HG02678 (cell line): ENCODE measurements at regions not wholly inside any gene's neighbourhood (a gene's known extent, or its start where the extent isn't known, plus 50 kb on each side); places are given as distances from the start of the nearest gene placed in this dataset.
"Not testable (repeated sequence)": the region's sequence is repeated elsewhere in the genome, so short reads cannot be mapped to it uniquely, and the experiment has no call there.

Experiments used
- ATAC-seq: cut with Tn5 transposase; IDR thresholded peaks from one replicate; pipeline ENCODE4 v1.9.1; 2021; ENCODE audit warnings: mild to moderate bottlenecking, moderate library complexity; ENCODE audit not compliant: unreplicated experiment

DNA sequence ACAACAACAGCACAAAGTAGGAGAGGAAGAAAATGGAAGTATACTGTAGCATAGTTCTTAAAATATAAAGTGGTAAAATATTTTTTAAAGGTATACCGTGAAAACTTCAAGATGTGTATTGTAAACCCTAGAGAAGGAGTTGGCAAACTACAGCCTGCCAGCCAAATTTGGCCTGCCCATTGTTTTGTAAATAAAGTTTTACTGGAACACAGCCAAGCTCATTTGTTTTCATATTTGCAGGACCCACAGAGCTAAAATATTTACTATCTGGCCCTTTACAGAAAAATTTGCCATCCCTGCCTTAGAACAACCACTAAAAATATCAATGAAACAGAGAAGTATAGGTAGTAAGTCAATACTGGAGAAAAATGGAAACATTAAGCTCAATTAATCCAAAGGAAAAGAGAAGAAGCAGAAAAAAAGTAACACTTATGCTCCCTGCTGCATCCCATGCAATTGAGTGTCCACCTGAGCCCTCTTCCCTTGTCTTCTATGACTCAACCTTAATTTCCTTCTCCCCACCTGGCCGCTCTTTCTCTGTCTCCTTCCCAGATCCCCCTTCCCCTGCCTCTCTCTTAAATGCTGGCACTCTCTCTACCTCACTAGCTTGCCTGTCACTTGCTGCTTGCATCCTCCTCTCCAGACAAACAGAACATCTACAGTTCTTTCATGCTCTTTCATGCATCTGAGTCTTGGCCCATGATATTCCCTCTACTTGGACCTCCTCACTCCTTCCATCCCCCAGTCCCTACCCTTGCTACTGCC is 50.6 kb upstream of the FER start:
- no peak for ATAC-seq

- no peak for ATAC-seq
These were observed 51.3 kb upstream of the FER start for GRCh38 chr5:108696407-108696806.

GRCh38 chr5:108688485-108688884 is 59.2 kb upstream of the FER start:
- no peak for ATAC-seq

DNA sequence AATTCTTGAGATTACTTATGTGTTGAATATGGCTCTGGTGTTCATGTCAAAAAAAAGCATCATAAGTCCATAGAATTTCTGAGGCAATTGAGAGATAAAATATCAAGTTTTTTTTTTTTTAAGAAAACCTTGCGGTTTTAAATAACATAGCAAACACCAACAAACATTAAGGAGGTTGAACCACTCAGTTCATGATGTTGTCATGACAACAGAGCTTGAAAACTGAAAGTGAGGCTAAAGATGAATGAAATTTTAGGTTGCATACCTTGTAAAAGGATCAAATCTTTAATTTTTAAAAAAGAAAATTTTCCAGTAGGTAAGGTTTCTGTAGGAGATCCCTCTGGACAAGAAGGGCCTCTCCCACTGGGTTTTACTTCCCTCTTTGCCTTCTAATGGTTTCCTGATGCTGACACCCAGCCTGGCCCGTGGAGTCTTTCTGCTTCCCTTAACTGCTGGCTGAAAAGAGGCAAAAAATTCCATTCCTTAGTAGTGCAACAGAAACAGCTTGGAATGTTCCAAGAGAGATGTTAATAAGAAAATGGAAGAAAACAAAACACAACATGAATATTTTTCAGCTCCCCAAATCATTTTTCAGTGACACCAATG is 60.0 kb upstream of the FER start:
- no peak for ATAC-seq

DNA sequence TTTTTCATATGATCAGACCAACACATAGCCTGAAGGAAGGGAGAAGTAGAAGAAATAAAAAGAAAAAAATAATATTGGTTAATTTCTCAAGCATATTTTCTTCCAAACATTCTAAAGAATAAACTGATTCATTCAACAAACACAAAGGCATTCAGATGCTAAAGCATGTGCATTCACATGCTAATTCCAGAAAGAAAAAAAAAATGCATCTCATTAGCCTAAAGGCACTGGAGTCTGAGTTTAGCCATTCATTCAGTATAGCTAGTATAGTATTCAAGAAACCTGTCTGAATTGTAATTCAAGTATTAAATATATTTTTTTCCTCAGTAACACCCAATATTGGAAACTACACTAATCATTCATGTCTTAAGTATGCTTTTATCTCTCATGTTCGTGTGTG is 61.0 kb upstream of the FER start:
- ATAC-seq: no peak

GRCh38 chr5:108685448-108686216 is 62.1 kb upstream of the FER start:
- not testable (repeated sequence) for ATAC-seq

- ATAC-seq: peak; percentile 95
These were observed 66.4 kb upstream of the FER start for GRCh38 chr5:108681079-108681921.

DNA sequence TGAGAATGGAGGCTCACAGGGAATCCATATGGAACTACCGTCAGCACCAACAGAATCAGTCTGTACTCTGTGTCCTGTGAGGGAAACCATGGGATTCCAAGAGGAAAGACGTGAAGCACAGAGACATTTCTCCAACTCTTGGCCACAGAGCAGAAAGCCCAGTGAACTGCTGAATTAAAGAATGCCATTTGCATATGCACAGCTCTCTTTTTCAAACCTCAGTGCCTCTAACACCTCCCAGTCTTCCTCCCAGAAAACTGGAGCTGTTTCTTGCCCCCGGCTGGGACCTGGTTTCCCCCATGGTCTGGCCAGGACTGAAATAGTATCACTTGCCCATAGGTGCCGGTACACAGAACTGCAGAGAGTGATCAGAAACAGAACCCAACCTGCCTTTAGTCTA is 69.6 kb upstream of the FER start:
- no peak for ATAC-seq

GRCh38 chr5:108675736-108676135 is 72.0 kb upstream of the FER start:
- no peak for ATAC-seq

DNA sequence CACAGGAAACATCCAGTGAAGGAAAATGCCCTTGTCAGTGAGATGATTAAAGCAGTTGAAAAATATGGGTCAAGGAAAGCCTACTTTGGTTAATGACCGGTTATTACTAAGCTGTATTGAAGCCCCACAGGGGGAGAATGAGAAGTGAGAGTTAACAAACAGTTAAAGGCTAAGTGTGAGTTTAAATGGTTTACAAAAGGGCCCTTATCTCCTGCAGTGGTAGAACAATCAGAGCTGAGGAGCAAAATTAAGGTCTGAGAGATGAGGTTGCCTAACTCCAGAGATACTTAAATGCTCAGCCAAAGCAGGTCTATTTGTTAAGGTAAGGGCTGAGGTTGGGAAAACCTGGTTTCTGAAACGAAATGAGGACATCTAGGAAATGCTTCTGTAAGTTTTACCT is 75.1 kb upstream of the FER start:
- no peak for ATAC-seq

GRCh38 chr5:108670591-108671289 is 77.0 kb upstream of the FER start:
- ATAC-seq: no peak

DNA sequence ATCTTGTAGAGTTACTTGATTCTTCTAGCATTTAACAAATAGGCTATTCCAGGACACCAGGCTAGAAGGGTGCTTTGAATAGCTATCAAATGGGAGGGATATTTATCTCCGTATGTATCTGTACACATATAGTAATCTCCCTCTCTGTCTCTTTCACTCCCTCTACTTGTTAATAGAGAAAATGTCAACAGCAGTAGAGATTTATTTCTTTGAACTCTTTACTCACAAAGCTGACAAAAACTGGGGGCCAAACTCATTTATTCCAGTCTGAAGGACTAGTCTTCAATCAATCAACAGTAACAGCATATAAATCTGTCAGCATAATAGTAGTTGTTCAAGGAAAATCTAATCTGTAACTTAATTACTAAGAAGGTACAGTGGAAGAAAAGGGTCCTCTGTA is 78.2 kb upstream of the FER start:
- ATAC-seq: no peak

- ATAC-seq: no peak
These were observed 86.0 kb upstream of the FER start for GRCh38 chr5:108661590-108662219.

DNA sequence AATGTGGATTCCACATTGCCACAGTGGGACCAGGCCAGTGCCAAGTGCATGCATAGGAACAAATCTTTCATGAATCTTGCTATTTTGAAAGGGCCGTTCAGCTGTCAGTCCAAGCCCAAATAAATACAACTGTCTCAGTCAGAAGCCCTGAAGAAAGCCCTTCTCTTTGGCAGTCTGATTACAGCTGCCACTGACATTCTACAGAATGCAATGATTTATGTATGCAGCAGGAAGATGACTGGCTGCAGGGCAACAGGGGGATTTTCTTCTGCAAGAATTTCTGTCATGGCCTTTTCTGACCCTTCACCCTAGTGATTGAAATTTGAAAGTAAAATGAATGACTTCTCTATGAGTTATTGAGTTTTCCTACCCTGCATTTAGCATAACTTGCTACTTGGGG is 86.7 kb upstream of the FER start:
- ATAC-seq: no peak

DNA sequence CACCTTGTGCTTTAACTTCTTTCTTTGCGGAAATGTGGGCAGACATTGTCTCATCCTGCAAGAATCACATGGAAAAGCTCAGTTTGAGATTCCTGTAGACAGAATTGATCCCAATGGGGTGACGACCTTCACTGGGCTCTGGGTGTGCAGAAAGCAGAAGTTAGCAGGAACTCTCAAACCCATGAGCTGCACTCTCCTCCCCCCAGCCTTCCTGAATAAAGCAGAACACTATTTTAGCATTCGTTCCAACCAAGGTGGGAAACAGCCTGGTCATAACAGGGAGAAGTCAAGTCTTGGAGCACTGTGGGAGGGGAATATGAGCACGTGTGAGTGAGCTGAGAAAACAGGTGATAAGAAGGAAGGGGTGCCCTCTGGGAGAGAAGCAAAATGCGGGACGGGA is 87.4 kb upstream of the FER start:
- ATAC-seq: no peak

DNA sequence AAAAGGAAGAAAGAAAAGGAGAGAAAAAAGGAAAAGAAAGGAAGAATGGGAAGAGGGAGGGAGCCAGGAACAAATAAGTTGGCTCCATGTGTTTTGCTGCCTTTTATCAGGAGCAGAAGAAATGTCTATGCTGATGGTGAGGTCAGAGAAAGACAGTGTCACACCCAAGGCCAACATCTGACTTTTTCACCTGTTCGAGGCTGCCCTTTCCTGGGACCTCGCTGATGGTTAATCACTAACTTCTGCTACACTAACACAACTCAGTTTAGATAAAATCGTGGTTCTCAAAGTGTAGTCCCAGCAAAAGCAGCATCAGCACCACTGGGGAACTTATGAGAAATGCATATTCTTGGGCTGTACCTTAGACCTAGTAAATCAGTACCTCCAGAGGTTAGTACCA is 88.2 kb upstream of the FER start:
- ATAC-seq: no peak

DNA sequence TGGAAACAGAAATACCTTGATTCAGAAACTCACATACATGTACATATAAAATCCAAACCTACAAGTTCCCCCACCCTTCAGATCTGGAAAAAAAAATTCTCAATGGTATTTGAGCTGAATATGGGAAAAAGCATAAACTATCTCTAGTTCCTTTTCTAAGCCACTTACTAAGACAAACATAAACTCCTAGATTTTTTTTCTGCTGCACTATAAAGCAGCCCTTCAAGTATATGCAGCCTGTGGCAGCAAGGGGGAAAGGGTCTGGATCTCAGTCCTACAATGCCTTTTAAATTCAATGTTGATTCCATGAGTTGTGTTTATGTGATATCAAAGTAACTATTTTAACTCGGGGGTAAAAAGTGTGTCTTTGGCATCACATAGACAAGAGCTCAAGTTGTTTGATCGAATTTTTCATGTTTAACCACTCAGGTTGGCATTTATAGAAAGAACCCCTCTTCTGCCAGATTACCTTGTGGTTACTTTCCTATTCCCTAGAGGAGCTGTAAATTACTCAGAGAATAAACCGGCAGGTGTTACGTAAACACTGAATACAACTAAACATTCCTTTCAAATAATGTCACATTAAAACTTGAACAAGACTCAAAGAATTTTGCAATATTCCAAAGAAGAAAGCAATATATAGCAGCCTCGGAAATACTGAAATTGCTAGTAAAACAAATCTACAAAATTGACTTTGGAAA is 91.8 kb upstream of the FER start:
- ATAC-seq: no peak

- no peak for ATAC-seq
These were observed 93.6 kb upstream of the FER start for GRCh38 chr5:108654051-108654450.

GRCh38 chr5:108653201-108653600 is 94.5 kb upstream of the FER start:
- ATAC-seq: no peak
